GM12891 (cell line): ENCODE measurements at regions not wholly inside any gene's neighbourhood (a gene's known extent, or its start where the extent isn't known, plus 50 kb on each side); places are given as distances from the start of the nearest gene placed in this dataset.

Source experiments
- POLR2A ChIP-seq: IDR thresholded peaks from 2 replicates; pipeline ENCODE4 v1.6.1; 2011; ENCODE audit warnings: low read depth, low read length, control low read depth
- POLR2AphosphoS5 ChIP-seq: IDR thresholded peaks from 2 replicates; pipeline ENCODE4 v1.6.1; 2011; ENCODE audit warnings: low read depth, low read length, control low read depth
- POU2F2 ChIP-seq: IDR thresholded peaks from 2 replicates; pipeline ENCODE4 v1.6.1; 2011; ENCODE audit warnings: low read depth, mild to moderate bottlenecking, control low read depth, low read length, moderate library complexity
- TAF1 ChIP-seq: IDR thresholded peaks from 2 replicates; pipeline ENCODE4 v1.6.1; 2011; ENCODE audit warnings: low read depth, low read length, control low read depth

GRCh38 chr12:125295550-125295949, 230.3 kb downstream of the AACS start:
- TF ChIP-seq TAF1, result no peak
- no peak for TF ChIP-seq POLR2AphosphoS5
- no peak for TF ChIP-seq POLR2A
- TF ChIP-seq POU2F2, result no peak
